ENCODE measurements at regions not wholly inside any gene's neighbourhood (a gene's known extent, or its start where the extent isn't known, plus 50 kb on each side); places are given as distances from the start of the nearest gene placed in this dataset.

DNA sequence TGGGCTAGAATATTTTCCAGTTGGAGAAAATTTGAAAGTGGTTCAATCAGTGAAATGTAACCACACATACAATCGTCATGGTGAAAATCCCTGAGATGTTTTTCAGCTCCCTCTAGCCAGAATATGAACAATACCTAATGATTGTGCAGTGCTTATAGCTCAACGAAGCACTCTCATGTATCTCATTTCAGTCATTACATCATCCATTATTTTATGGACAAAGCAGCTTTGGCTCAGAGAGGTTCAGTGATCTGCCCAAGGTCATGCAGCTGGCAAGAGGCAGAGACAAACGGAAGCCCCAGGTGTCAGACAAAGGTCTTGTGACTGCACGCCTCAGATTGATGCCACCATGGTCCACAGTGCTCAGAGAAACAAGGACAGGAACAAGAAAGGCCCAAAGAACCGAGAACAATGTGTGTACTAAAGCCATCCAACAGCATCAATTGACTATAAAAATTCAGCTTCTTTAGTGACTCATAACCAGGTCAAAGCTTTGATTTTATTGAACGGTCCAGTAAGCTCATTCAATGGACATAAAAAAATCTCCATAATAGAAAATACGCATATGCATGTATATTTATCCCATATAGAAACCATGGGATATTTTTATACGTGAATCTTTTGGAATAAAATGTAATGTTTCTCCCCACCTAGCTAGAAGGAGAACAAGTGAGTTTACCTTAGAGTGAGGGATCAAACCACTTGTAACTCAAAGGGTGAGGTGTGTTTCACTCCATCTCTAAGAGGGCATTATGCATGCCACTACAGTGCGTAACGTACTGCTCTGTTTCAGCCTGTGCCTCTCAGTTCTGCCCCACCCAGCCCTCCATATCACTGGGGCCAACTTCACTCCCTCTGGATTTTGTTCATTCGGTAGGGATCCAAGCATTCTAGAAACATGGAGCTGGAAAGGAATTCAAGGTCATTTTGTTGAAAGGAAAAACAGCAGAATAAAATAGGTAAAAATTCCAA, 141.8 kb downstream of the GRIN2B start:
- Histone ChIP-seq H3K27ac (ENCODE audit: low read length) (no peak overlapping the region), H3K9me3 (ENCODE audit: control insufficient read depth in 1 of 2, low read length in 2 of 2) (no peaks in the 10 kb centered on the region), H3K36me3 (ENCODE audit: control insufficient read depth in 1 of 2, insufficient read depth in 2 of 2, low read length in 2 of 2) (no peaks in the 10 kb centered on the region), H3K4me1 (ENCODE audit: control insufficient read depth in 1 of 2, insufficient read depth in 2 of 2, low read length in 2 of 2) (no peaks in the 10 kb centered on the region), H3K4me3 (ENCODE audit: low read depth in 1 of 2, low read length in 2 of 2) (no peak overlapping the region), H3K27me3 (ENCODE audit: low read depth, low read length) (no peaks in the 10 kb centered on the region)

DNA sequence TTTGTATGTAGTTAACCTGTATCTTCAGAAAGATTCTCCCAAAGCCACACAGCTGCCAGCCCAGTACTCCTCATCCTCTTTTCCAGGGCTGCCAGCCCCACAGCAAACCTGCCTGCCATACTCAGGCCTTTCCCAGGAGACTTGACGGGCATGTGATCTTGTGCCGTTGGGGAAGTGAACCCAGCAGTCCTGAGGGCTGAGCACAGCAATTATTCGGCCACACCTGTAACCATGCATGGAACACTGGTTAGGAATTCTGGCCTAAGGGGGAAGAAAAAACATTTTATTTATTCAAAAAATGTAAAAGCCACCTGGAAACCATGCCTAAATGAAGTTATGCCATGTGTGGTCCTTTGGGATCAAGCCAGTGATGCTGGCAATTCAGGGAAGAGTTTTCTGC, 145.3 kb downstream of the GRIN2B start:
- Histone ChIP-seq H3K27ac (ENCODE audit: low read length) (no peak overlapping the region), H3K9me3 (ENCODE audit: control insufficient read depth in 1 of 2, low read length in 2 of 2) (no peaks in the 10 kb centered on the region), H3K4me3 (ENCODE audit: low read depth in 1 of 2, low read length in 2 of 2) (no peak overlapping the region)

DNA sequence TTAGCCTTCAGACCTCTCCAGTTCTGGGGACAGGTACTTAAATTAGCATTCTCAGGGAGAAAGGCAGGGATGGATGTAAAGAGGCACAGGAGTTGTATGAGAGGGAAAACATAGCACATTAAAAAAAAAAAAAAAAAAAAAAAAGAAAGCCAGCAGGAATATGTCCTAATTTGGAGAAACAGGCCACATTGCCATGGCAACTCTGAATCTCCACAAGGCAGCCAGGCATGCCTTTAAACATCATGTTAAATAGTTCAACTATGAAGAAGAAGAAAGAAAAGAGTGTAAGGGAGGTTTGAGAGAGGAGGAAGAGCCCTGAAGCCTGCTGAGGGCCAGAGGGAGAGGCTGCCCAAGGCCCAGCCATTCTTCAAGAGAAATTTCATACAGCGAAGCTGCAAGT, 145.8 kb downstream of the GRIN2B start:
- Histone ChIP-seq H3K4me3 (ENCODE audit: low read depth in 1 of 2, low read length in 2 of 2) (no peak overlapping the region), H3K36me3 (ENCODE audit: control insufficient read depth in 1 of 2, insufficient read depth in 2 of 2, low read length in 2 of 2) (no peaks in the 10 kb centered on the region), H3K27ac (ENCODE audit: low read length) (no peak overlapping the region), H3K4me1 (ENCODE audit: control insufficient read depth in 1 of 2, insufficient read depth in 2 of 2, low read length in 2 of 2) (no peaks in the 10 kb centered on the region), H3K9me3 (ENCODE audit: control insufficient read depth in 1 of 2, low read length in 2 of 2) (no peaks in the 10 kb centered on the region), H3K27me3 (ENCODE audit: low read depth, low read length) (no peaks in the 10 kb centered on the region)

More for the DNA sequence above, 145.3 kb downstream of the GRIN2B start:
- no peaks in the 10 kb centered on the region for H3K36me3 ChIP-seq (ENCODE audit: control insufficient read depth in 1 of 2, insufficient read depth in 2 of 2, low read length in 2 of 2)
- H3K4me1 ChIP-seq (ENCODE audit: control insufficient read depth in 1 of 2, insufficient read depth in 2 of 2, low read length in 2 of 2): no peaks in the 10 kb centered on the region
- H3K27me3 ChIP-seq (ENCODE audit: low read depth, low read length): no peaks in the 10 kb centered on the region

DNA sequence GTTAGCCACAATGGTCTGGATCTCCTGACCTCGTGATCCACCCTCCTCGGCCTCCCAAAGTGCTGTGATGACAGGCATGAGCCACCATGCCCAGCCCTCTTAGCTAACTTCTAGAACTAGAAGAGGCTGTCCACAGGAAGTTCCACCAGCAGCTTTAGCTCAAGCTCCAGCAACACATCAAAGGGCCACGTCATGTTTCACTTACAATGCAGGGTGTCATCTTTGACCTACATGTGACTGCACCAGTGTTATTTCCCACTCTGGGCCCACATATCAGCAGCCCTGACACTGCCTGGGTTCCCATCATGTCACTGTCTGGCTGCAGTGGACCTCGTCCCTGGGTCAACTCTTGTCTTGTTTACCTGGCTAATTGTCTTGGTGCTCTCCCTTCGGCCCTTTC, 147.2 kb downstream of the GRIN2B start:
- Histone ChIP-seq H3K4me1 (ENCODE audit: control insufficient read depth in 1 of 2, insufficient read depth in 2 of 2, low read length in 2 of 2) (no peaks in the 10 kb centered on the region), H3K4me3 (ENCODE audit: low read depth in 1 of 2, low read length in 2 of 2) (no peak overlapping the region), H3K36me3 (ENCODE audit: control insufficient read depth in 1 of 2, insufficient read depth in 2 of 2, low read length in 2 of 2) (no peaks in the 10 kb centered on the region), H3K27ac (ENCODE audit: low read length) (no peak overlapping the region), H3K9me3 (ENCODE audit: control insufficient read depth in 1 of 2, low read length in 2 of 2) (no peaks in the 10 kb centered on the region), H3K27me3 (ENCODE audit: low read depth, low read length) (no peaks in the 10 kb centered on the region)

DNA sequence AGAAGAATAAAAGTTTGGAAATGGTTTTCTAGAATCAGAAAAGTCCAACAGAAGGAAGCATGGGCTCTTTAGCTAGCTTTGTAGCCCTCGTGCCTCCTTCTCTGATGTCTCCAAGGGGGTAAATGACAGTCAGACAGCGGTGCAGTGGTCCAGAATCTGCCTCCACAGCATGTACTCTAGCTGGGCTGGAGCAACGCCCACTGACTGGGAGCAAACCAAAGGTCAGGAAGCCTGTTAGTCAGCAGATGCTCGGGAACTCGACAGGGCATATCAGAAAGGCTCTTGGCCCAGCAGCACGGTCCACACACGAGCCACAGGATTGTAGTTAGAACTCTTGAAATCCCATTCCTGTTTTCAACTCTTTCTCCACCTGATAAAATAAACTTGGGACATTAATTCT, 164.3 kb downstream of the GRIN2B start:
- Histone ChIP-seq H3K27ac (ENCODE audit: low read length) (no peak overlapping the region), H3K4me1 (ENCODE audit: control insufficient read depth in 1 of 2, insufficient read depth in 2 of 2, low read length in 2 of 2) (no peaks in the 10 kb centered on the region), H3K36me3 (ENCODE audit: control insufficient read depth in 1 of 2, insufficient read depth in 2 of 2, low read length in 2 of 2) (no peaks in the 10 kb centered on the region), H3K4me3 (ENCODE audit: low read depth in 1 of 2, low read length in 2 of 2) (no peak overlapping the region), H3K9me3 (ENCODE audit: control insufficient read depth in 1 of 2, low read length in 2 of 2) (no peaks in the 10 kb centered on the region), H3K27me3 (ENCODE audit: low read depth, low read length) (no peaks in the 10 kb centered on the region)

DNA sequence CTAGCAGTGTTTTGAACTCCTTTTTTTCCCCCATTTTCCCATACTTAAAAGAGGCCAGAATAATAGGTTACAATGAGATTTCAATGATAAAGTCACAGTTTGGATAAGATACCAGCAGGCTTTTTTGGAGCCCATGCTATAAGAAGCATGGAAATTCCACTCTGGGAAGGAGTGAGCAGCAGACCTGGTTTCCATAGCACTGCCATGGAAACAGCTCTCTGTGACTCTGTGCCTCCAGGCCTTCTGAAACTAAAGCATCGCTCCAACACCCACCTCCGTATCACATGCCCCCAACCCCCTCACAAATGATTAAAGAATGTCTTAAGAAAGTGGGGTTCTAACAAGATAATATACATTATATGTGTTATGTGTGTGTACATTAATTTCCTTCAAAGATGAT, 165.0 kb downstream of the GRIN2B start:
- H3K4me1 ChIP-seq (ENCODE audit: control insufficient read depth in 1 of 2, insufficient read depth in 2 of 2, low read length in 2 of 2): no peaks in the 10 kb centered on the region
- H3K27me3 ChIP-seq (ENCODE audit: low read depth, low read length): no peaks in the 10 kb centered on the region
- no peak overlapping the region for H3K4me3 ChIP-seq (ENCODE audit: low read depth in 1 of 2, low read length in 2 of 2)
- no peaks in the 10 kb centered on the region for H3K9me3 ChIP-seq (ENCODE audit: control insufficient read depth in 1 of 2, low read length in 2 of 2)
- H3K27ac ChIP-seq (ENCODE audit: low read length): no peak overlapping the region
- no peaks in the 10 kb centered on the region for H3K36me3 ChIP-seq (ENCODE audit: control insufficient read depth in 1 of 2, insufficient read depth in 2 of 2, low read length in 2 of 2)

DNA sequence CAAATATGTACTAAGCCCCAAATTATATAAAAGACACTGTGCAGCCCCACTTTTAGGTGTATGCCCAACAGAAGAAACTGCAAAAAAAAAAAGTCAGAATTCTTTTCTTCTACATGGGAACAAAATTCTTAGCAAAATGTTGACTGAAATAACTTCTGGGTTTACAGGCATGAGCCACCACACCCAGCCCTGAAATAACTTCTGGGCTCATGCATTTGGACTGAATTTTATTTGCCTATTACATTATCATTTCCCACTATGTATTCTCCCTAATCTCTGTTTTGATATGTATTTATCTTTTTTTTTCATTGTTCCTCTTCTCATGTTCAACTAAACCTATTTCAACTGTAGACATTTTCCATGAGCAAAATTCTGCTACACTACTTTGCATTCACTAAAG, 169.2 kb downstream of the GRIN2B start:
- H3K9me3 ChIP-seq (ENCODE audit: control insufficient read depth in 1 of 2, low read length in 2 of 2): no peaks in the 10 kb centered on the region
- no peaks in the 10 kb centered on the region for H3K27me3 ChIP-seq (ENCODE audit: low read depth, low read length)
- no peak overlapping the region for H3K27ac ChIP-seq (ENCODE audit: low read length)
- no peaks in the 10 kb centered on the region for H3K4me1 ChIP-seq (ENCODE audit: control insufficient read depth in 1 of 2, insufficient read depth in 2 of 2, low read length in 2 of 2)
- H3K36me3 ChIP-seq (ENCODE audit: control insufficient read depth in 1 of 2, insufficient read depth in 2 of 2, low read length in 2 of 2): no peaks in the 10 kb centered on the region
- H3K4me3 ChIP-seq (ENCODE audit: low read depth in 1 of 2, low read length in 2 of 2): no peak overlapping the region

DNA sequence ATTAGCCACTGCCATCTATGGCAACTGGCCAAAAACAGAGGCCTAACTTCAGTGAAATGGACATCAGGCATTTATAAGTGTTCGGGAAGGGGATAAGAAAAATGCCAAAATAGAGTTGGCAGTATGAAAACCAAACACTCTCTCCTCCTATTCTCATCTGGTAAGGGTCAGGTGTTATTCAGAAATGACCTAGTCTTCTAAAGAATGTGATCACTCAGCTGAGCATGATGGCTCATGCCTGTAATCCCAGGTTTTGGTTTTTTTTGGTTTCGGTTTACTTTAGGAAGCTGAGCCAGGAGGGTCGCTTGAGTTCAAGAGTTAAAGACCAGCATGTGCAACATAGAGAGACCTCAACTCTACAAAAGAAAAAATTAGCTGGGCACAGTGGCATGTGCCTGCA, 170.3 kb downstream of the GRIN2B start:
- no peak overlapping the region for H3K27ac ChIP-seq (ENCODE audit: low read length)
- H3K27me3 ChIP-seq (ENCODE audit: low read depth, low read length): no peaks in the 10 kb centered on the region
- H3K36me3 ChIP-seq (ENCODE audit: control insufficient read depth in 1 of 2, insufficient read depth in 2 of 2, low read length in 2 of 2): no peaks in the 10 kb centered on the region
- H3K4me1 ChIP-seq (ENCODE audit: control insufficient read depth in 1 of 2, insufficient read depth in 2 of 2, low read length in 2 of 2): no peaks in the 10 kb centered on the region
- H3K4me3 ChIP-seq (ENCODE audit: low read depth in 1 of 2, low read length in 2 of 2): no peak overlapping the region
- H3K9me3 ChIP-seq (ENCODE audit: control insufficient read depth in 1 of 2, low read length in 2 of 2): no peaks in the 10 kb centered on the region

DNA sequence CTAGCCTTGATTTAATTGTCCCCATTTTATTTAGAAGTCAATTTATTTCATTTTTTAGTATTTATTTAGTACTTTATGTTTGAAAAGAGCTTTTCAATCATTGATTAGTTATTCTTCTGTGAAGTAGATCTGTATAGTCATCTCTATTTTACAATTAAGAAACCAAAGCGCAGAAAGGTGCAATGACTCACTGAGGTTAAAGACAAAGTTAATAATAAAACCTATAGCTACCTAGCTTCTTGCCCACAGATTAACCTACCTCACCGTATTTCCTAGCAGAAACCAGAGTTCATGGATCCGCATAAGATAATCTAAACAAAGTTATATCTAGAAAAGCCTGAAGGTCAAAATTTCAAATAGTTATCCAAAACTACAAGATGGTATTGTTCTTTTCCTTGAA, 176.4 kb downstream of the GRIN2B start:
- Histone ChIP-seq H3K27ac (ENCODE audit: low read length) (no peak overlapping the region), H3K9me3 (ENCODE audit: control insufficient read depth in 1 of 2, low read length in 2 of 2) (no peaks in the 10 kb centered on the region), H3K27me3 (ENCODE audit: low read depth, low read length) (no peaks in the 10 kb centered on the region), H3K4me3 (ENCODE audit: low read depth in 1 of 2, low read length in 2 of 2) (no peak overlapping the region), H3K36me3 (ENCODE audit: control insufficient read depth in 1 of 2, insufficient read depth in 2 of 2, low read length in 2 of 2) (no peaks in the 10 kb centered on the region), H3K4me1 (ENCODE audit: control insufficient read depth in 1 of 2, insufficient read depth in 2 of 2, low read length in 2 of 2) (no peaks in the 10 kb centered on the region)

DNA sequence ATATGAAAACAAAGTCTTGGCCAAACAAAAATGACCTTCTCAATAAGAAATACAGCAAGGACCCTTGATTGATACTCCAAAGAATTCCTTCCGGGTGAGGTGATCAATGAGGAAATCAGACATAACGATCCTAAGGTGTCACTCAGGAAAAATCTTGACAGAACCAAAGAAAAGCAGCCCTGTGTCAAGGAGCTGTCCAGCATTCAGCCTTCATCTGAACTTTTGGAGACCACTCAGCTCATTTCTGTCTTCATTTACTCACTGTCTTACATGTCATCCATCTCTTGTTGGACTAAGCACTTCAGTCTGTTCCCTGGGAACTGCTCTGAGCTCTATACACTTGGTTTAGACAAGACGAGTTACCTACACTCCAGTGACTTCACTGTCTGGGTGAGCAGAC, 179.9 kb downstream of the GRIN2B start:
- Histone ChIP-seq H3K27me3 (ENCODE audit: low read depth, low read length) (no peaks in the 10 kb centered on the region), H3K9me3 (ENCODE audit: control insufficient read depth in 1 of 2, low read length in 2 of 2) (no peaks in the 10 kb centered on the region), H3K4me1 (ENCODE audit: control insufficient read depth in 1 of 2, insufficient read depth in 2 of 2, low read length in 2 of 2) (no peaks in the 10 kb centered on the region), H3K27ac (ENCODE audit: low read length) (no peak overlapping the region), H3K4me3 (ENCODE audit: low read depth in 1 of 2, low read length in 2 of 2) (no peak overlapping the region), H3K36me3 (ENCODE audit: control insufficient read depth in 1 of 2, insufficient read depth in 2 of 2, low read length in 2 of 2) (no peaks in the 10 kb centered on the region)

DNA sequence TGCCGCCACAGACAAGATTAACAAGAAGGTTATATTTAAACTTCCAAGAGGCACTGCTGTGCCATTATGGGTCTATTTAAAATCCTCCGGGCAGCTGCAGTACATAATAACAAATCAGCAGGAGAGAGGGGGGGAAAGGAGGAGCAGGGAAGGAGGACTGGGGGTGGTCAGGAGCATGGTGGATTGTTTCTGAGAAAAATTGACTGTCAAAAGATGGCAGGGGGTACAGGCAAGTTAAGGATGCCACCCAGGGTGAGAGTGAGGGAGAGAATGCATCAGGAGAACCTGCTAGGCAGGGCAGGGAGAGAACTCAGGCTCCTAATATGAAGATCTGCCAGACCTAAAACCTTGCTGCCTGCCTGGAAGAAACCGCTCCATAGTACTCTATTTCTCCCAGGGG, 181.8 kb downstream of the GRIN2B start:
- no peak overlapping the region for H3K27ac ChIP-seq (ENCODE audit: low read length)
- no peak overlapping the region for H3K4me3 ChIP-seq (ENCODE audit: low read depth in 1 of 2, low read length in 2 of 2)
- H3K27me3 ChIP-seq (ENCODE audit: low read depth, low read length): no peaks in the 10 kb centered on the region
- no peaks in the 10 kb centered on the region for H3K36me3 ChIP-seq (ENCODE audit: control insufficient read depth in 1 of 2, insufficient read depth in 2 of 2, low read length in 2 of 2)
- no peaks in the 10 kb centered on the region for H3K9me3 ChIP-seq (ENCODE audit: control insufficient read depth in 1 of 2, low read length in 2 of 2)
- H3K4me1 ChIP-seq (ENCODE audit: control insufficient read depth in 1 of 2, insufficient read depth in 2 of 2, low read length in 2 of 2): no peaks in the 10 kb centered on the region

DNA sequence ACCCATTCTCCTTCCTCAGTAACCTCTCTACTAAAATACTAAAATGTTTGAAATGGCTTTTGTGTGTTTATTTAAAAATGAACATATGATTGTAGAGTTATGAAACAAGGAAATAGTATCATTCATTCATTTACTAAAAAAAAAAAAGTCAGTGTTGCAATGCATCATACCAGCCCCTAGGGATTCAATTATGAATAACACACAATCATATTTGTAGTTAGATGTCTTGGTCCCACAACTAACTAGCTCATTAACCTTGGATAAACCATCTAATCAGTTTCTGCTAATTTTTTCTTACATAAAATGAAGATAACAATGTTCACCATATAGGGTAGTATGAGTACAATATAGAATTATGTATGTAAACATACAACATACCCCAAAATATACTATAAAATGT, 183.2 kb downstream of the GRIN2B start:
- H3K36me3 ChIP-seq (ENCODE audit: control insufficient read depth in 1 of 2, insufficient read depth in 2 of 2, low read length in 2 of 2): no peaks in the 10 kb centered on the region
- H3K27me3 ChIP-seq (ENCODE audit: low read depth, low read length): no peaks in the 10 kb centered on the region
- H3K4me1 ChIP-seq (ENCODE audit: control insufficient read depth in 1 of 2, insufficient read depth in 2 of 2, low read length in 2 of 2): no peaks in the 10 kb centered on the region
- no peak overlapping the region for H3K4me3 ChIP-seq (ENCODE audit: low read depth in 1 of 2, low read length in 2 of 2)
- H3K9me3 ChIP-seq (ENCODE audit: control insufficient read depth in 1 of 2, low read length in 2 of 2): no peaks in the 10 kb centered on the region
- H3K27ac ChIP-seq (ENCODE audit: low read length): no peak overlapping the region

Measured in muscle layer of duodenum (tissue), 2 donors.